ENCODE measurements at regions not wholly inside any gene's neighbourhood (a gene's known extent, or its start where the extent isn't known, plus 50 kb on each side); places are given as distances from the start of the nearest gene placed in this dataset.

DNA sequence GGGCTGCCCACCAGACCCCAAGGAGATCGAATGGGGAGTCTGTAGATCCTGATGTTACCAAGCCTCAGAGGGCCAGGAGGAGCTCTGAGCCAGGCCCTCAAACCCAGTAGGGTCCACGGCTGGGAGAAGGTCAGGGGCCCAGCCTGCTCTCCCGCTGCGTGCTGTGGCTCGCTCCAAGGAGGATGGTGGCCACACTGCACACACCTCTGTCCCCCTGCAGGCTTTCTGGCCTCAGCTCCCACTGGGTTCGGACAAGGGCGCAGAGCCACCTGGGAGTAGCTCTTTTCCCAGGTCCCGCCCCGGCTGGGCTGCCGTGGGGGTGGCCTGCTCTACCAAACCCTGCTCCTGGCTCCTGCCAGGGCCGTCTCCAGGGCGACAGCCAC is 175.8 kb downstream of the ZNF248 start:
- no peaks in the 10 kb centered on the region for H3K4me1 ChIP-seq
- H3K36me3 ChIP-seq = no peaks in the 10 kb centered on the region
- TF ChIP-seq, protein P1, sequence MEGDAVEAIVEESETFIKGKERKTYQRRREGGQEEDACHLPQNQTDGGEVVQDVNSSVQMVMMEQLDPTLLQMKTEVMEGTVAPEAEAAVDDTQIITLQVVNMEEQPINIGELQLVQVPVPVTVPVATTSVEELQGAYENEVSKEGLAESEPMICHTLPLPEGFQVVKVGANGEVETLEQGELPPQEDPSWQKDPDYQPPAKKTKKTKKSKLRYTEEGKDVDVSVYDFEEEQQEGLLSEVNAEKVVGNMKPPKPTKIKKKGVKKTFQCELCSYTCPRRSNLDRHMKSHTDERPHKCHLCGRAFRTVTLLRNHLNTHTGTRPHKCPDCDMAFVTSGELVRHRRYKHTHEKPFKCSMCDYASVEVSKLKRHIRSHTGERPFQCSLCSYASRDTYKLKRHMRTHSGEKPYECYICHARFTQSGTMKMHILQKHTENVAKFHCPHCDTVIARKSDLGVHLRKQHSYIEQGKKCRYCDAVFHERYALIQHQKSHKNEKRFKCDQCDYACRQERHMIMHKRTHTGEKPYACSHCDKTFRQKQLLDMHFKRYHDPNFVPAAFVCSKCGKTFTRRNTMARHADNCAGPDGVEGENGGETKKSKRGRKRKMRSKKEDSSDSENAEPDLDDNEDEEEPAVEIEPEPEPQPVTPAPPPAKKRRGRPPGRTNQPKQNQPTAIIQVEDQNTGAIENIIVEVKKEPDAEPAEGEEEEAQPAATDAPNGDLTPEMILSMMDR (IDR thresholded peaks at IDR 0.05) = no peak
- H3K27me3 ChIP-seq = no peaks in the 10 kb centered on the region
- intact Hi-C loops (cut with DNase I; ENCODE audit: low total_unique reads) = no loop called here
- H3K27ac ChIP-seq = no peak overlapping the region
- DNase-seq = no peak
- H3K4me3 ChIP-seq = no peak overlapping the region
- H3K9me3 ChIP-seq = no peaks in the 10 kb centered on the region

DNA sequence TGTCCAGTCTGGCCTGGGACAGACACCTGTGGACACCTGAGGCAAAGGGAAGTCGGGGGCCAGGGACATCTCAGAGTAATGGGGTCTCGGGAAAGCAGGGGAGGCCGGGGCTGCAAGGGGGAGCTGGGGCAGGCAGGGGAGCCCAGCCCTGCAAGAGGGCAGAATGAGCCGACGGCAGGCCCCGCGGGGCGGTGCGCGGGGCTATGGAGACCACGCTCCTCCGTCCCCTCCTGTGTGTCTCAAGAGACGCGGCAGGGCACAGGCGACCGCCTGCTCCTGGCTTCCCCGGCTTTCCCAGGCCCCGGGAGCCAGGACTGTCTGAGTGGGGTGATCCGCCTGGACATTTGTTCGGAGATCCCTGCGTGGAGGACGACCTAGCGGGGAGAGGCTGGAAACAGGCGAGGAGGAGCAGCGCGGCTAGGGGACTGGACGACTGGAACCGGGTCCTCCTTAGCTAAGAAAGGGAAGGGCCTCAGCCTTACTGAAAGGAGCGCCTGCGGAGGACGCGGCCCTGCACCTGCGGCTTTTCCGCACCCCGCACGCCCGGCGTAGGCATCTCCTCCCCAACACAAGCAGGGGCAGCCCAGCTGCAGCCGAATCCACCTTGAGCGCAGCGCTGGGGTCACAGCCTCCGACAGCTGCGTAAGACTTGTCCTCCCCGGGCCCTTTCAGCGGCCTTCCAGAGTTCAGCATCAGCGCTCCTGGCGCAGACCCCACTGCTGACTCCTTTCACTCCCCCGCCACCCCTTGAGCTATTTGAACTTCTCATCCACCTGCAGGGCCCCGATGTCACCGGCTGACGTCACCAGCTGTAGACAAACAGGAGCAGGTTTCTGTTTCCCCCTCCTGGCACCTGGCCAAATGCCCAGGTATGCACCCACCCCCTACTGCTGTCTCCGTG is 176.4 kb downstream of the ZNF248 start:
- Histone ChIP-seq H3K36me3 (no peaks in the 10 kb centered on the region), H3K4me3 (no peak overlapping the region), H3K27ac (no peak overlapping the region), H3K27me3 (no peaks in the 10 kb centered on the region), H3K4me1 (no peaks in the 10 kb centered on the region), H3K9me3 (no peaks in the 10 kb centered on the region)
- intact Hi-C loops (cut with DNase I; ENCODE audit: low total_unique reads) = no loop called here
- DNase-seq = peak in 1 of 2 donors; percentile 62
- TF ChIP-seq, protein P1 (IDR thresholded peaks at IDR 0.05) = no peak

DNA sequence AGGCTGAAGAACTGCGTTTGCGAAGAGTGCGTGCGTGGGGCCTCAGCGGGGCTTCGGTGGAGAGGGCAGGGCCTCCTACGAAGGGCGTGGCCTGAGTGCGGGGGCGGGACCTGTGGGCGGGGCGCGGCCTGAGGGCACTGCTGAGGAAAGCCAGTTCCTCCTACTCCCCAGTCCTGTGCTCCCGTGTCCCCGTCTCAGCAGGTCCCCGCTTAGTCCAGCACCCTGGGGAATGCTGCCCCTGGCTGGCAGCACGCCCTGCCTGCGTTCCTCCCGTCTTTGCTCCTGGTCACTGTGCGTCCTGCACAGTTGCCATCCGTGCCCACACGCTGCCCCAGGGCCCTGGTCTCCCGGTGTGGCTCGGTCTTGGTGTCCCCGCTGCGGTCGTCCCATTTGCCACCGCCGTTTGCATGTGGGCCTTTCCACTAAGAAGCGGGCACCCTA is 177.1 kb downstream of the ZNF248 start:
- no peaks in the 10 kb centered on the region for H3K27me3 ChIP-seq
- H3K4me1 ChIP-seq = no peaks in the 10 kb centered on the region
- intact Hi-C loops (cut with DNase I; ENCODE audit: low total_unique reads) = no loop called here
- H3K9me3 ChIP-seq = no peaks in the 10 kb centered on the region
- H3K27ac ChIP-seq = no peak overlapping the region
- DNase-seq = peak in 1 of 2 donors; percentile 54
- H3K4me3 ChIP-seq = no peak overlapping the region
- TF ChIP-seq, protein P1 (IDR thresholded peaks at IDR 0.05) = no peak
- no peaks in the 10 kb centered on the region for H3K36me3 ChIP-seq

DNA sequence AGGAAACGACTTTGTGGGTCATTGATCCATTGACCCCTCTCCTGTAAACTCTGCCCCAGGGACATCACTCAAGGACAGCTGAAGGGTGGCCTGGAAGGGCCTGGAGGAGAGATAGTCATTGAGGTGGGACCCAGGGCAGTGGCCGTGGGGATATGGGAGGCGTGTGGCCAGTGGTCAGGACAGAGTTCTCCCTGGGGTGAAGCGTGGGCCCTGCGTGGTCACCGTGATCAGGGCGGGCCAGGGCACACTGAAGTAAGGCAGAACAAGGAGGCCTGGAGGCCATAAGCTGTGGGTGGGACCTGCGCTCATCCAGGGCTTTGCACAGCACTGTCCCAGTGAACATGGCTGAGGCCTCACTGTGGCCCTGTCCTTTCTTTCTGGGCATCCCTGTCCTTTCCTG is 177.9 kb downstream of the ZNF248 start:
- no peak for DNase-seq
- Histone ChIP-seq H3K36me3 (no peaks in the 10 kb centered on the region), H3K4me3 (no peak overlapping the region), H3K4me1 (no peaks in the 10 kb centered on the region), H3K27ac (no peak overlapping the region), H3K9me3 (no peaks in the 10 kb centered on the region), H3K27me3 (no peaks in the 10 kb centered on the region)
- TF ChIP-seq, protein P1 (IDR thresholded peaks at IDR 0.05) = no peak
- intact Hi-C loops (cut with DNase I; ENCODE audit: low total_unique reads) = no loop called here

DNA sequence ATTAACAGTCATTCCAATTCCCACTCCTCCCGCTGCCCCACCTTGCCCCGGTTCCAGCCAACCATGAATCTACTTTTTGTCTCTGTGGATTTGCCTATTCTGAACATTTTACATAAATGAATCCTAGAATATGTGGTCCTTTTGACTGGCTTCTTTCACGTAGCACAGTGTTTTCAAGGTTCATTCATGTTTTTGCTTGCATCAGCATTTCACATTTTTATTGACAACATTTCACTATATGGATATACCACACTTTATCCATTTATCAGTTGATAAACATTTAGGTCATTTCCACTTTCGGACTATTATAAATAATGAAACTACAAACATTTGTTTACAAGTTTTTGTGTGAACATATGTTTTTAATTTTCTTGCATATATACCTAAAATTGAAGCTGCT is 182.0 kb downstream of the ZNF248 start:
- Histone ChIP-seq H3K27ac (no peak overlapping the region), H3K36me3 (no peaks in the 10 kb centered on the region), H3K27me3 (no peaks in the 10 kb centered on the region), H3K4me3 (no peak overlapping the region), H3K4me1 (no peaks in the 10 kb centered on the region), H3K9me3 (peaks cover 0 to 17% (median 0%) of the 10 kb centered on the region in 3 donors)
- intact Hi-C loops (cut with DNase I; ENCODE audit: low total_unique reads) = no loop called here
- TF ChIP-seq, protein P1 (IDR thresholded peaks at IDR 0.05) = no peak
- DNase-seq = no peak

Data from tibial artery (tissue), 4 donors.